Testis (tissue), 2 donors: ENCODE measurements at regions not wholly inside any gene's neighbourhood (a gene's known extent, or its start where the extent isn't known, plus 50 kb on each side); places are given as distances from the start of the nearest gene placed in this dataset.
A peak's percentile ranks its signal among the peaks of the same experiment; 100 is the strongest.

Experiments
- DNase-seq: peaks from one replicate; pipeline ENCODE4 v3.0.0-alpha.2; 2019
- H3K27ac ChIP-seq, 2 donors: fragments of 200-600 bp; sonication (generic); one replicate each; pipeline ENCODE4 v1.5.1; 2019
- H3K27me3 ChIP-seq: fragments of 200-600 bp; sonication (generic); one replicate; pipeline ENCODE4 v1.5.1; 2019
- H3K36me3 ChIP-seq: fragments of 200-600 bp; sonication (generic); one replicate; pipeline ENCODE4 v1.5.1; 2017; ENCODE audit warnings: low read depth; ENCODE audit errors: missing control alignments
- H3K4me1 ChIP-seq: fragments of 200-600 bp; sonication (generic); one replicate; pipeline ENCODE4 v1.5.1; 2019
- H3K4me3 ChIP-seq, 2 donors: fragments of 200-600 bp; sonication (generic); one replicate each; pipeline ENCODE4 v1.5.1; 2017 to 2019
- H3K9me3 ChIP-seq: fragments of 200-600 bp; sonication (generic); one replicate; pipeline ENCODE4 v1.5.1; 2017
- CTCF ChIP-seq, 3 experiments: fragments of 450-650 bp in 2 of 3; fragments of 200-600 bp in 1 of 3; sonication (generic) in 1 of 3; IDR thresholded peaks; one replicate each; pipeline ENCODE4 v1.5.1; 2016 to 2019; ENCODE audit warnings: antibody characterized with exemption in 3 of 3, mild to moderate bottlenecking in 2 of 3, moderate library complexity in 1 of 3
- POLR2A ChIP-seq: fragments of 450-650 bp; IDR thresholded peaks from one replicate; pipeline ENCODE4 v1.6.1; 2017; ENCODE audit warnings: antibody characterized with exemption, mild to moderate bottlenecking, moderate library complexity
- WGBS, 2 donors: methylation state at CpG; one replicate each; pipeline ENCODE4 v1.1.5; 2018; 5-methylcytosine and 5-hydroxymethylcytosine counted together
- intact Hi-C: fragments of 100-400 bp; cut with DNase I; formaldehyde crosslinking; loops from one replicate; pipeline ENCODE4 v1.15.1; 2023; ENCODE audit warnings: low total_unique reads

- Histone ChIP-seq H3K27me3 (no peaks in the 10 kb centered on the region), H3K4me3 (no peak overlapping the region), H3K27ac (no peak overlapping the region), H3K9me3 (no peaks in the 10 kb centered on the region), H3K36me3 (no peaks in the 10 kb centered on the region), H3K4me1 (no peaks in the 10 kb centered on the region)
- TF ChIP-seq POLR2A (no peak), CTCF (IDR thresholded peaks at IDR 0.05) (no peak)
- 42 to 62% methylated on average over 13 of the region's 13 CpGs for WGBS, 2 donors
- intact Hi-C loops = no loop called here
- DNase-seq = peak; percentile 50
These were observed 132.6 kb upstream of the MAP1LC3B2 start for GRCh38 chr12:116426391-116427136.

GRCh38 chr12:116427200-116427930 lies 131.8 kb upstream of the MAP1LC3B2 start:
- TF ChIP-seq POLR2A (no peak), CTCF (IDR thresholded peaks at IDR 0.05) (no peak)
- WGBS, 2 donors = 69% methylated on average over 19 of the region's 19 CpGs
- no peak for DNase-seq
- Histone ChIP-seq H3K36me3 (no peaks in the 10 kb centered on the region), H3K4me1 (no peaks in the 10 kb centered on the region), H3K9me3 (no peaks in the 10 kb centered on the region), H3K27me3 (no peaks in the 10 kb centered on the region), H3K27ac (no peak overlapping the region), H3K4me3 (no peak overlapping the region)
- intact Hi-C loops = no loop called here

- 83 to 84% methylated on average over 7 of the region's 7 CpGs for WGBS, 2 donors
- Histone ChIP-seq H3K4me1 (no peaks in the 10 kb centered on the region), H3K27ac (no peak overlapping the region), H3K9me3 (no peaks in the 10 kb centered on the region), H3K36me3 (no peaks in the 10 kb centered on the region), H3K4me3 (no peak overlapping the region), H3K27me3 (no peaks in the 10 kb centered on the region)
- DNase-seq = no peak
- TF ChIP-seq POLR2A (no peak), CTCF (IDR thresholded peaks at IDR 0.05) (no peak)
- intact Hi-C loops = no loop called here
These were observed 129.3 kb upstream of the MAP1LC3B2 start for GRCh38 chr12:116429826-116430360.

GRCh38 chr12:116430911-116431565 lies 128.1 kb upstream of the MAP1LC3B2 start:
- Histone ChIP-seq H3K36me3 (no peaks in the 10 kb centered on the region), H3K4me3 (no peak overlapping the region), H3K27me3 (no peaks in the 10 kb centered on the region), H3K4me1 (no peaks in the 10 kb centered on the region), H3K27ac (no peak overlapping the region), H3K9me3 (no peaks in the 10 kb centered on the region)
- DNase-seq = no peak
- TF ChIP-seq CTCF (IDR thresholded peaks at IDR 0.05) (no peak), POLR2A (no peak)
- intact Hi-C loops = no loop called here
- 83 to 91% methylated on average over 5 of the region's 5 CpGs for WGBS, 2 donors
